B cell (primary cell): ENCODE measurements at regions not wholly inside any gene's neighbourhood (a gene's known extent, or its start where the extent isn't known, plus 50 kb on each side); places are given as distances from the start of the nearest gene placed in this dataset.

Source experiments
- ATAC-seq: fragments of 200-7000 bp; cut with Tn5 transposase; one replicate; pipeline ENCODE4 v1.10.0; 2021; ENCODE audit warnings: low read depth, mild to moderate bottlenecking, moderate number of reproducible peaks, moderate library complexity
- CTCF ChIA-PET: fragments of 350-600 bp; sonication (Branson Sonifier 250); formaldehyde crosslinking; loops from one replicate; lab custom pipeline; 2021; ENCODE audit warnings: antibody characterized with exemption, inconsistent platforms; lab: Charles Lee
- POLR2A ChIA-PET: fragments of 350-600 bp; sonication (Branson Sonifier 250); formaldehyde crosslinking; loops from one replicate; lab custom pipeline; 2021; ENCODE audit warnings: antibody characterized with exemption; lab: Charles Lee
- DNase-seq: peaks from one replicate; pipeline ENCODE4 v3.0.0; 2013
- H2AFZ ChIP-seq: 2 replicates; pipeline ENCODE4 v1.6.1; 2012; ENCODE audit warnings: mild to moderate bottlenecking, low read depth, low read length; ENCODE audit not compliant: insufficient read depth, poor library complexity, severe bottlenecking
- H3K27ac ChIP-seq, 2 donors: 1 replicate in 1 of 2; 2 replicates in 1 of 2; pipeline ENCODE4 v1.5.1; 2012 to 2013; ENCODE audit warnings: low read length in 2 of 2, mild to moderate bottlenecking in 2 of 2, moderate library complexity in 1 of 2
- H3K27me3 ChIP-seq, 4 experiments: fragments of 200-600 bp in 1 of 4; sonication (generic) in 1 of 4; replicated peaks in 1 of 4; 1 replicate in 2 of 4; 2 replicates in 2 of 4; pipeline versions ENCODE4 v1.6.1 to v1.7.0; 2013 to 2016; ENCODE audit warnings: low read length in 3 of 4, mild to moderate bottlenecking in 2 of 4, mixed read lengths in 1 of 4, moderate library complexity in 1 of 4; ENCODE audit not compliant: insufficient read depth in 4 of 4, control insufficient read depth in 3 of 4; ENCODE audit errors: control extremely low read depth in 1 of 4
- H3K36me3 ChIP-seq, 2 experiments: replicated peaks in 1 of 2; 1 replicate in 1 of 2; 2 replicates in 1 of 2; pipeline versions ENCODE4 v1.6.1 to v1.7.1; 2013; ENCODE audit warnings: low read length in 1 of 2; ENCODE audit not compliant: insufficient read depth in 2 of 2, control insufficient read depth in 1 of 2; ENCODE audit errors: control extremely low read depth in 1 of 2, extremely low read depth in 1 of 2
- H3K4me1 ChIP-seq, 2 donors: fragments of 200-600 bp in 1 of 2; sonication (generic) in 1 of 2; 1 replicate in 1 of 2; 2 replicates in 1 of 2; pipeline versions ENCODE4 v1.5.1 to v1.6.1; 2013 to 2017; ENCODE audit warnings: low read length in 2 of 2; ENCODE audit not compliant: control insufficient read depth in 2 of 2, insufficient read depth in 2 of 2
- H3K4me2 ChIP-seq: replicated peaks from 2 replicates; pipeline ENCODE3; 2012; ENCODE audit warnings: mild to moderate bottlenecking, low read depth, low read length; ENCODE audit not compliant: poor library complexity, severe bottlenecking
- H3K4me3 ChIP-seq, 5 experiments: fragments of 200-600 bp in 1 of 5; sonication (generic) in 1 of 5; 1 replicate in 3 of 5; 2 replicates in 2 of 5; pipeline versions ENCODE4 v1.5.1 to v1.7.0; 2011 to 2016; ENCODE audit warnings: low read length in 4 of 5, mild to moderate bottlenecking in 4 of 5, low read depth in 2 of 5, control low read depth in 1 of 5, moderate library complexity in 1 of 5; ENCODE audit not compliant: insufficient read depth in 1 of 5; ENCODE audit errors: control extremely low read depth in 1 of 5, extremely low read depth in 1 of 5
- H3K79me2 ChIP-seq: fragments of 200-600 bp; sonication (generic); one replicate; pipeline ENCODE4 v1.6.0; 2016; ENCODE audit warnings: low read length; ENCODE audit not compliant: control insufficient read depth, insufficient read depth
- H3K9ac ChIP-seq: fragments of 200-600 bp; sonication (generic); 2 replicates; pipeline ENCODE4 v1.6.1; 2017; ENCODE audit warnings: mild to moderate bottlenecking, low read length, moderate library complexity
- H3K9me3 ChIP-seq, 3 donors: one replicate each; pipeline versions ENCODE4 v1.6.1 to v1.7.1; 2013; ENCODE audit warnings: low read length in 2 of 3; ENCODE audit not compliant: control insufficient read depth in 2 of 3, insufficient read depth in 1 of 3; ENCODE audit errors: control extremely low read depth in 1 of 3
- H4K20me1 ChIP-seq: 2 replicates; pipeline ENCODE4 v1.6.0; 2012; ENCODE audit warnings: mild to moderate bottlenecking, low read length; ENCODE audit not compliant: insufficient read depth, control insufficient read depth, poor library complexity, severe bottlenecking
- H3K27ac Mint-ChIP-seq: one replicate; pipeline ENCODE4 v1.8.0; 2021; ENCODE audit warnings: mixed read lengths
- H3K27me3 Mint-ChIP-seq: one replicate; pipeline ENCODE4 v1.8.0; 2021; ENCODE audit warnings: mixed read lengths
- H3K4me1 Mint-ChIP-seq: one replicate; pipeline ENCODE4 v1.8.0; 2021; ENCODE audit warnings: mixed read lengths
- H3K4me3 Mint-ChIP-seq: one replicate; pipeline ENCODE4 v1.8.0; 2021; ENCODE audit warnings: mixed read lengths
- H3K9me3 Mint-ChIP-seq: one replicate; pipeline ENCODE4 v1.8.0; 2022; ENCODE audit warnings: mixed read lengths; ENCODE audit not compliant: insufficient read depth
- EZH2 ChIP-seq: IDR thresholded peaks from 2 replicates; pipeline ENCODE4 v1.6.1; 2012; ENCODE audit warnings: borderline replicate concordance, low read depth, mild to moderate bottlenecking, moderate library complexity, low read length; ENCODE audit not compliant: insufficient read depth, poor library complexity, severe bottlenecking
- WGBS: methylation state at CpG from one replicate; pipeline ENCODE4 v1.1.5; 2013; ENCODE audit warnings: missing lambda C conversion rate; ENCODE audit not compliant: insufficient coverage; 5-methylcytosine and 5-hydroxymethylcytosine counted together
- intact Hi-C: fragments of 100-400 bp; cut with micrococcal nuclease; formaldehyde crosslinking; loops from one replicate; pipeline ENCODE4 v1.10.0; 2022
- TF ChIP-seq, protein P1 (sequence below): fragments of 200-600 bp; IDR thresholded peaks from one replicate; pipeline ENCODE4 v1.8.0; 2022; ENCODE audit warnings: antibody characterized with exemption, mild to moderate bottlenecking

DNA sequence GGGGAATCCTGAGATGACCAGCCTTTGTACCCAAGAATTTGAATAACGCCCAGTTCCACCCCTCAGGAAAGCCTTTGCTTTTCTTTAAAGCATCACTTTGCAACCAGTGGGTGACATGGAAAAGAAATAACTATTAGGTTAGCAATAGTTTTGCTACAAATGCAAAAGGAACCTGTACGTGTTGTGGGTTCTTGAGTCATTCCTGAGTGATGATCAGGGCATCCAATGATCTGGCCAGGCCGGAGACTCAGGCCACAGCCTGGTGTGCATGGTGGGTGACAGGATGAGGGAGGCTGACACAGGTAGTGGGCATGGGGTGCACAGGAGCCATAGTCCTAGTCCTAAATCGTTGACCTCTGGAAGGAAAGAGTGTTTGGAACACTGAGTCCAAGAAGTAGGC, 321.4 kb upstream of the IL12A start:
- WGBS = 86% methylated on average over 3 of the region's 4 CpGs
- H2AFZ ChIP-seq = no peak overlapping the region
- no peaks in the 10 kb centered on the region for H3K79me2 ChIP-seq
- no peak overlapping the region for H3K4me3 Mint-ChIP-seq
- no peak overlapping the region for H3K4me3 ChIP-seq
- no peaks in the 10 kb centered on the region for H3K4me1 Mint-ChIP-seq
- peaks cover 3% of the 10 kb centered on the region for H3K9me3 Mint-ChIP-seq
- peaks cover 0 to 2% (median 0%) of the 10 kb centered on the region in 3 donors for H3K9me3 ChIP-seq
- H4K20me1 ChIP-seq = no peaks in the 10 kb centered on the region
- no peaks in the 10 kb centered on the region for H3K27me3 Mint-ChIP-seq
- TF ChIP-seq EZH2 = no peak
- TF ChIP-seq, protein P1, sequence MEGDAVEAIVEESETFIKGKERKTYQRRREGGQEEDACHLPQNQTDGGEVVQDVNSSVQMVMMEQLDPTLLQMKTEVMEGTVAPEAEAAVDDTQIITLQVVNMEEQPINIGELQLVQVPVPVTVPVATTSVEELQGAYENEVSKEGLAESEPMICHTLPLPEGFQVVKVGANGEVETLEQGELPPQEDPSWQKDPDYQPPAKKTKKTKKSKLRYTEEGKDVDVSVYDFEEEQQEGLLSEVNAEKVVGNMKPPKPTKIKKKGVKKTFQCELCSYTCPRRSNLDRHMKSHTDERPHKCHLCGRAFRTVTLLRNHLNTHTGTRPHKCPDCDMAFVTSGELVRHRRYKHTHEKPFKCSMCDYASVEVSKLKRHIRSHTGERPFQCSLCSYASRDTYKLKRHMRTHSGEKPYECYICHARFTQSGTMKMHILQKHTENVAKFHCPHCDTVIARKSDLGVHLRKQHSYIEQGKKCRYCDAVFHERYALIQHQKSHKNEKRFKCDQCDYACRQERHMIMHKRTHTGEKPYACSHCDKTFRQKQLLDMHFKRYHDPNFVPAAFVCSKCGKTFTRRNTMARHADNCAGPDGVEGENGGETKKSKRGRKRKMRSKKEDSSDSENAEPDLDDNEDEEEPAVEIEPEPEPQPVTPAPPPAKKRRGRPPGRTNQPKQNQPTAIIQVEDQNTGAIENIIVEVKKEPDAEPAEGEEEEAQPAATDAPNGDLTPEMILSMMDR = no peak
- ATAC-seq = no peak
- no peak overlapping the region for H3K27ac Mint-ChIP-seq
- no peak overlapping the region for H3K27ac ChIP-seq
- no peak for DNase-seq
- H3K4me1 ChIP-seq = no peaks in the 10 kb centered on the region
- H3K36me3 ChIP-seq = no peaks in the 10 kb centered on the region
- no peak overlapping the region for H3K9ac ChIP-seq
- H3K4me2 ChIP-seq = no peak overlapping the region
- CTCF ChIA-PET = no interaction called here
- intact Hi-C loops = no loop called here
- POLR2A ChIA-PET = no interaction called here
- no peaks in the 10 kb centered on the region for H3K27me3 ChIP-seq

DNA sequence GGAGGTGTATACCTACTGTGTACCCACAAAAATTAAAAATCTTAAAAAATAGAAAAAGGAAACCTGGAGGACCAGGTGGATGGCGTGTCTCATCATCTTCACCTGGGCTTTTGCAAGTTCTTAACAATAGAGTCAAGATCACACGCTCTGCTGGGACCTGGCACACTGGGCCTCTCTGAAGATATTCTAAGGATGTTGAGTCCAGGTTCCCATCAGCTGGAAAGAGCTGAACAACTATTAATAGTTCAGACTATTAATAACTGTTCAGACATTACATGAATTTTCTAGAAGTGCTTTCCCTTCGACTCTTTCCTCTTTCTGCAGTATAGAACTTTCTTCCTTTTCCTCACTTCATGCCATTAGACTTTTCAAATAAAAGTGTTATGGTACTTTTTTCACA, 320.2 kb upstream of the IL12A start:
- Histone ChIP-seq H3K27ac (no peak overlapping the region), H3K36me3 (no peaks in the 10 kb centered on the region), H3K4me3 (no peak overlapping the region), H2AFZ (no peak overlapping the region), H3K79me2 (no peaks in the 10 kb centered on the region), H3K9me3 (peaks cover 0 to 2% (median 0%) of the 10 kb centered on the region in 3 donors), H4K20me1 (no peaks in the 10 kb centered on the region), H3K4me2 (no peak overlapping the region), H3K27me3 (no peaks in the 10 kb centered on the region), H3K9ac (no peak overlapping the region), H3K4me1 (no peaks in the 10 kb centered on the region)
- H3K9me3 Mint-ChIP-seq = no peaks in the 10 kb centered on the region
- POLR2A ChIA-PET = no interaction called here
- WGBS = 81% methylated on average over 2 of the region's 3 CpGs
- DNase-seq (no peak), ATAC-seq (no peak)
- no peak overlapping the region for H3K4me3 Mint-ChIP-seq
- no peaks in the 10 kb centered on the region for H3K27me3 Mint-ChIP-seq
- TF ChIP-seq EZH2 = no peak
- TF ChIP-seq, protein P1 = no peak
- no peak overlapping the region for H3K27ac Mint-ChIP-seq
- H3K4me1 Mint-ChIP-seq = no peaks in the 10 kb centered on the region
- CTCF ChIA-PET = no interaction called here
- intact Hi-C loops = no loop called here
